Spleen (tissue), 11 donors: ENCODE measurements at regions not wholly inside any gene's neighbourhood (a gene's known extent, or its start where the extent isn't known, plus 50 kb on each side); places are given as distances from the start of the nearest gene placed in this dataset.

ENCODE experiments used
- DNase-seq: peaks from one replicate; pipeline ENCODE4 v3.0.0-alpha.2; 2020
- H3K27ac ChIP-seq, 8 donors: fragments of 200-600 bp; sonication (generic) in 7 of 8; 1 replicate in 4 of 8; 2 replicates in 4 of 8; pipeline versions ENCODE4 v1.5.0 to v1.8.0; 2016 to 2021; ENCODE audit warnings: inconsistent platforms in 4 of 8, mild to moderate bottlenecking in 4 of 8, moderate library complexity in 1 of 8
- H3K27me3 ChIP-seq, 7 donors: fragments of 200-600 bp; sonication (generic) in 6 of 7; replicated peaks in 1 of 7; 1 replicate in 4 of 7; 2 replicates in 3 of 7; pipeline versions ENCODE4 v1.5.0 to v1.8.0; 2016 to 2021; ENCODE audit warnings: inconsistent platforms in 3 of 7, mild to moderate bottlenecking in 1 of 7
- H3K36me3 ChIP-seq, 6 donors: fragments of 200-600 bp; sonication (generic) in 5 of 6; 1 replicate in 4 of 6; 2 replicates in 2 of 6; pipeline versions ENCODE4 v1.5.0 to v1.8.0; 2016 to 2021; ENCODE audit warnings: inconsistent platforms in 2 of 6
- H3K4me1 ChIP-seq, 6 donors: fragments of 200-600 bp; sonication (generic) in 5 of 6; 1 replicate in 3 of 6; 2 replicates in 3 of 6; pipeline versions ENCODE4 v1.5.0 to v1.8.0; 2016 to 2021; ENCODE audit warnings: inconsistent platforms in 3 of 6
- H3K4me3 ChIP-seq, 8 donors: fragments of 200-600 bp; sonication (generic) in 7 of 8; 1 replicate in 4 of 8; 2 replicates in 4 of 8; pipeline versions ENCODE4 v1.5.0 to v1.8.0; 2016 to 2021; ENCODE audit warnings: inconsistent platforms in 4 of 8, mild to moderate bottlenecking in 4 of 8, moderate library complexity in 2 of 8
- H3K9me3 ChIP-seq, 8 donors: fragments of 200-600 bp; sonication (generic) in 7 of 8; 1 replicate in 4 of 8; 2 replicates in 4 of 8; pipeline versions ENCODE4 v1.5.0 to v1.8.0; 2016 to 2021; ENCODE audit warnings: inconsistent platforms in 4 of 8
- POLR2A ChIP-seq, 3 donors: fragments of 450-650 bp; IDR thresholded peaks; one replicate each; pipeline ENCODE4 v1.5.1; 2017; ENCODE audit warnings: antibody characterized with exemption in 3 of 3, mild to moderate bottlenecking in 1 of 3
- POLR2AphosphoS5 ChIP-seq, 3 donors: sonication (generic); formaldehyde crosslinking; IDR thresholded peaks; one replicate each; pipeline ENCODE4 v1.5.1; 2017; ENCODE audit warnings: antibody characterized with exemption in 3 of 3
- WGBS, 5 donors: extraction: QIAGEN DNeasy Blood & Tissue Kit in 3 of 5; methylation state at CpG; one replicate each; pipeline versions ENCODE4 v1.1.5 to v1.1.7; 2013 to 2018; 5-methylcytosine and 5-hydroxymethylcytosine counted together
- intact Hi-C: fragments of 100-400 bp; cut with DNase I; formaldehyde crosslinking; loops from one replicate; pipeline ENCODE4 v1.15.0; 2023; ENCODE audit warnings: low total_unique reads
- TF ChIP-seq, protein P1 (sequence below), 11 experiments: fragments of 200-600 bp in 7 of 11; fragments of 450-650 bp in 4 of 11; sonication (generic) in 4 of 11; IDR thresholded peaks in 8 of 11; conservative IDR thresholded peaks in 3 of 11; 1 replicate in 7 of 11; 2 replicates in 4 of 11; pipeline versions ENCODE4 v1.4.0 to v1.8.0; 2016 to 2021; ENCODE audit warnings: antibody characterized with exemption in 11 of 11, inconsistent platforms in 4 of 11, mild to moderate bottlenecking in 1 of 11
- donor health status: healthy with polysubstance abuse.
- donor health status: DM: no; HTN: no; CAD: no; lungs with moderate emphysema.
- donor health status: DM: no; HTN: no; CAD: no.
- donor health status: Bipolar disorder and iron deficiency.
- donor health status: healthy.
- donor health status: DM: no; HTN: no; CAD: no.
- donor health status: DM: yes; HTN: yes; CAD: no.

DNA sequence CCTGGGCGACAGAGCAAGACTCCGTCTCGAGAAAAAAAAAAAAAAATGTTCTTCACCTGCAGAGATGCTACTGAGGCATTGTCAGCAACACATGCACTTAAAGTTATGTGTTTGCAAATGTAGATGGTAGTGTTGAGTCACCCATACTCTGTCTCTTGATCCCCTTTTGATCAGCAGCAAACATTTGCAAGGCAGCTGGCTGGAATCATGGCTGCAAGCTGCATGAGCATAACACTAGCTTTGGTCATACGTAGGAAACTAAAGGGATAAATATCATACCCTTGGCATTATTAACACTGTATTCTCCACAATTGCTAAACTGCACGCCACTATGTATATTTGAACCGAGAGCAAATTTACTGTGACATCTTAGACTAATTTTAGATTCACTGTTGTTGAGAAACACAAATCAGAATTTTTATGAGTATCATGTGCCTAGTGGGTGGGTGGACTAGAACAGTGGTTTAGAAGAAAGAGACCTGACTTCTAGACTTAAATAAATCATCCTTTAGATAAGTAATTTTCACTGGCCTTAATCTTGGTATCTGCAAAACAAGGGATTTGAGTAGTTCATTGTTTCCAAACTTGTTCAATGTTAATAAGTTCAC lies 229.3 kb upstream of the MEOX2 start:
- WGBS, 5 donors: 87 to 91% (median 90%) methylated on average over 6 of the region's 6 CpGs
- no peak overlapping the region for H3K4me3 ChIP-seq
- no peaks in the 10 kb centered on the region for H3K27me3 ChIP-seq
- H3K4me1 ChIP-seq: no peaks in the 10 kb centered on the region
- no peak overlapping the region for H3K27ac ChIP-seq
- no peaks in the 10 kb centered on the region for H3K9me3 ChIP-seq
- TF ChIP-seq POLR2AphosphoS5 (IDR thresholded peaks at IDR 0.05) (no peak), POLR2A (IDR thresholded peaks at IDR 0.05) (no peak)
- TF ChIP-seq, protein P1, sequence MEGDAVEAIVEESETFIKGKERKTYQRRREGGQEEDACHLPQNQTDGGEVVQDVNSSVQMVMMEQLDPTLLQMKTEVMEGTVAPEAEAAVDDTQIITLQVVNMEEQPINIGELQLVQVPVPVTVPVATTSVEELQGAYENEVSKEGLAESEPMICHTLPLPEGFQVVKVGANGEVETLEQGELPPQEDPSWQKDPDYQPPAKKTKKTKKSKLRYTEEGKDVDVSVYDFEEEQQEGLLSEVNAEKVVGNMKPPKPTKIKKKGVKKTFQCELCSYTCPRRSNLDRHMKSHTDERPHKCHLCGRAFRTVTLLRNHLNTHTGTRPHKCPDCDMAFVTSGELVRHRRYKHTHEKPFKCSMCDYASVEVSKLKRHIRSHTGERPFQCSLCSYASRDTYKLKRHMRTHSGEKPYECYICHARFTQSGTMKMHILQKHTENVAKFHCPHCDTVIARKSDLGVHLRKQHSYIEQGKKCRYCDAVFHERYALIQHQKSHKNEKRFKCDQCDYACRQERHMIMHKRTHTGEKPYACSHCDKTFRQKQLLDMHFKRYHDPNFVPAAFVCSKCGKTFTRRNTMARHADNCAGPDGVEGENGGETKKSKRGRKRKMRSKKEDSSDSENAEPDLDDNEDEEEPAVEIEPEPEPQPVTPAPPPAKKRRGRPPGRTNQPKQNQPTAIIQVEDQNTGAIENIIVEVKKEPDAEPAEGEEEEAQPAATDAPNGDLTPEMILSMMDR (IDR thresholded peaks at IDR 0.05 in 8 of 11, conservative IDR thresholded peaks at IDR 0.05 in 3 of 11): no peak
- H3K36me3 ChIP-seq: no peaks in the 10 kb centered on the region
- intact Hi-C loops: no loop called here
- no peak for DNase-seq

DNA sequence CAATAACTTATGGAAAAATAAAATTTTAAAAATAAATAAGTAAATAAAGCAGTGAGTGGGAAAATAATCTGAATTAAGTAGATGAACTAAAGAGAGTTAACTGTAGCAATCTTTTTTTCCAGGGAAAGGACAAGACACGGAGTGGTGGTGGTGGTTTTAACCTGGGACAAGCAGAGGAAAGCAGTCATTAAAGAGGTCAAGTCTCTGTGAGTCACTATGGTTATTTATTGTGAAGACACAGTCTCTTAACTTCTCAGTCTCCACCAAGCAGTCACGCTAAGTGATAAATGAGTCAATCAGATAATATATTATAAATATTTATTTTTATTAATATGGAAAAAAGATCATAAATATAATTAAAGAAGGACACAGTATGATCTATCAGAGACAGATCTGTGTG lies 228.1 kb upstream of the MEOX2 start:
- TF ChIP-seq, protein P1 (IDR thresholded peaks at IDR 0.05 in 8 of 11, conservative IDR thresholded peaks at IDR 0.05 in 3 of 11): no peak
- TF ChIP-seq POLR2AphosphoS5 (IDR thresholded peaks at IDR 0.05): no peak
- TF ChIP-seq POLR2A (IDR thresholded peaks at IDR 0.05): no peak
- DNase-seq: no peak
- no peaks in the 10 kb centered on the region for H3K36me3 ChIP-seq
- intact Hi-C loops: no loop called here
- no peaks in the 10 kb centered on the region for H3K27me3 ChIP-seq
- WGBS, 5 donors: 75 to 90% (median 81%) methylated on average over 2 of the region's 2 CpGs
- no peaks in the 10 kb centered on the region for H3K9me3 ChIP-seq
- no peak overlapping the region for H3K27ac ChIP-seq
- H3K4me1 ChIP-seq: no peaks in the 10 kb centered on the region
- no peak overlapping the region for H3K4me3 ChIP-seq

DNA sequence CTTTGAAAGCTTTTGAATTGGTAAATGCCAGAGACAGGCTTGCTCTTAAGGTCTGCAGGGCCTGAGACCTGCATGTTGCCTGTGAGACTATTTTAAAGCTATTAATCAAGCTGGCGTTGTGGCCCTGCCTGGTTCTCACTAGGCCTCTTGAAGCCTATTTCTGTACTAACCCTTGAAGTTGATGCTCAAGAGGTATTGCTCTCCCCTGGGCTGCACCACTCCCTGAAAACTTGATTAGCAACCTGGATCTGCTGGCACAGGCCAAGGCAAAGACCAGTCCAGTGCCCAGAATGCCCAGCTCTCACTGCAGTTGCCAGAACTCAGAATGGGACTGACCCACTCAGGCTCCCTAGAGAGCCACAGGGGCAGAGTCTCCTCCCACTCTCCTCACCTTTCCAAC lies 220.0 kb upstream of the MEOX2 start:
- Histone ChIP-seq H3K27ac (no peak overlapping the region), H3K4me3 (no peak overlapping the region), H3K27me3 (no peaks in the 10 kb centered on the region), H3K9me3 (no peaks in the 10 kb centered on the region), H3K36me3 (no peaks in the 10 kb centered on the region), H3K4me1 (no peaks in the 10 kb centered on the region)
- TF ChIP-seq, protein P1 (IDR thresholded peaks at IDR 0.05 in 8 of 11, conservative IDR thresholded peaks at IDR 0.05 in 3 of 11): no peak
- TF ChIP-seq POLR2AphosphoS5 (IDR thresholded peaks at IDR 0.05): no peak
- TF ChIP-seq POLR2A (IDR thresholded peaks at IDR 0.05): no peak
- no peak for DNase-seq
- 73 to 92% (median 92%) methylated on average over 1 of the region's 1 CpG for WGBS, 5 donors
- intact Hi-C loops: no loop called here

DNA sequence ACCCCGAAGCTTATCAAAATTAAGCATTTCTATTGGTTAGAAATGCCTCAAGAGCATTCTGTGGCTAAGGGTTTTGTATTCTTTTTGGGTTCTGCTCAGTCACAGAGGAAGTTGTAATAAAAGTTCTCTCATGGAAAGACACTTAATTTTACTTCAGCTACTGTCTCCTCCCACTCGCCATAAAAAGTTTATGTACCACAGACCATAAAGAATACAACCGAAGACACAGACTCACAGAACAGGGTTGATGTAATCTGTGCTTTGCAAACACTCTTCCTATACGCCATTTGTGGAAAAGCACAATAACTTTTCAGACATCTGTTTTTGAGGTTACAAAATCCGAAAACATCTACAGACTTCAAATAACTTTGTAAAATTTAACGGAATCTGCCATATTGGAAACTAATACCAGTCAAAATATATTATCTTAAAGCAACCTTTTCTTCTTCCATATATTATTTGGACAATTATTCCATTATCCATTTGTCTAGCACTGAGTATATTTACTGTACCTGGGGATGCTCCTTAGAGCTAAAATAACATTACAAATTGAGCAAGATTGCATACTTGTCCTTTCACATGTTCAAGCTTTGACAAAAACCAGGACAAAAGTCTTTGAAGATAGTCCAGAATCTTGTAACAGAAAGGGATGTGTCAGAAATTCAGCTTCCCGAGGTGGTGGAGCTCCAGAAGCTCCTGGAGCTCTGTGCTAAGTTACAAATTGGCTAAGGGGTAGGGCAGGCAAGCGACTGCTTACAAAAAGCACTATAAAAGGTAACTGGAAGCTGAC lies 219.0 kb upstream of the MEOX2 start:
- no peak for DNase-seq
- Histone ChIP-seq H3K27me3 (no peaks in the 10 kb centered on the region), H3K4me3 (no peak overlapping the region), H3K27ac (no peak overlapping the region), H3K4me1 (no peaks in the 10 kb centered on the region), H3K9me3 (no peaks in the 10 kb centered on the region), H3K36me3 (no peaks in the 10 kb centered on the region)
- intact Hi-C loops: no loop called here
- 72 to 86% (median 79%) methylated on average over 8 of the region's 8 CpGs for whole genome bisulfite sequencing, 5 donors
- TF ChIP-seq POLR2A (IDR thresholded peaks at IDR 0.05) (no peak), POLR2AphosphoS5 (IDR thresholded peaks at IDR 0.05) (no peak)
- TF ChIP-seq, protein P1 (IDR thresholded peaks at IDR 0.05 in 8 of 11, conservative IDR thresholded peaks at IDR 0.05 in 3 of 11): no peak
